H1 (cell line): ENCODE measurements at regions not wholly inside any gene's neighbourhood (a gene's known extent, or its start where the extent isn't known, plus 50 kb on each side); places are given as distances from the start of the nearest gene placed in this dataset.

Experiments used
- EGR1 ChIP-seq: IDR thresholded peaks from 2 replicates; pipeline ENCODE4 v1.6.1; 2011; ENCODE audit warnings: low read depth, low read length, borderline replicate concordance
- KDM4A ChIP-seq: IDR thresholded peaks from one replicate; pipeline ENCODE4 v1.7.1; 2012; ENCODE audit warnings: low read depth, mild to moderate bottlenecking, moderate library complexity, low read length, inconsistent platforms; ENCODE audit not compliant: severe bottlenecking
- RXRA ChIP-seq: IDR thresholded peaks from 2 replicates; pipeline ENCODE4 v1.6.1; 2011; ENCODE audit warnings: low read depth, mild to moderate bottlenecking, low read length, moderate library complexity; ENCODE audit not compliant: insufficient read depth
- SIN3A ChIP-seq, 2 experiments: IDR thresholded peaks in 1 of 2; conservative IDR thresholded peaks in 1 of 2; 2 replicates each; pipeline ENCODE4 v1.6.1; 2011 to 2012; ENCODE audit warnings: low read length in 2 of 2, improper control_type of control experiment in 1 of 2, low read depth in 1 of 2, mild to moderate bottlenecking in 1 of 2

DNA sequence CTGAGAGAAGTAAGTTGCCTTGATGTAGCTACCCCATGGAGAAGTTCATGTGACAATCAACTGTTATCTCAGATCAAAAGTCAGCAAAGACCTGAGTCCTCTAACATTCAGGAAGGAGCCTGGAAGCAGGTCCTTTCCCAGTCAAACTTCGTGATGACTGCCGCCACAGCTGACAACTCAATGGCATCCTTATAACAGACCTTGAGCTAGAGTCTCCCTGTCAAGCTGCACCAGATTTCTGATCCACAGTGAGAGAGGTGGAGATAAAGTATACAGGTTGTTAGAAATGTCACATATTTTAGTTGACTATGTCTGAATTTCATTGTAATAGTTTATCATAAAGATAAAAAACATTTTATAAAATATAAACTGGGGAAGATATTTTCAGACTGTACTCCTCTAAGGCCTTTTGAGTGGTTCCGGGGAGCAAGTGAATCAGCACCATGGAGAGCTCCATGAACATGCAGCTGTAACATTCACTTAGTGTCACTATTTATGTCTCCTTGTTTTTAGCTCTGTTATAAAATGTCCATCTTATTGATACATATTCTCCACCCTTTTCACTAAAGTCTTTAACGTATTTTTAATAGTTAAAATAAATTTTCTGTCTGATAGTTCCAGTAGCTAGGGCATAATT is 1653.5 kb upstream of the AGA start (continued):
- peak; percentile 65 to 74; a peak in 1 of 4 replicates for TF ChIP-seq SIN3A (conservative IDR thresholded peaks at IDR 0.05 in 1 of 2, IDR thresholded peaks at IDR 0.05 in 1 of 2; ENCODE audit: low read depth in 1 of 2, low read length in 2 of 2)
- no peak for TF ChIP-seq EGR1
- TF ChIP-seq KDM4A, result no peak
- no peak for TF ChIP-seq RXRA
- TF ChIP-seq, all 59 proteins: peak for 2
